Stimulated activated CD8-positive, alpha-beta memory T cell treated with anti-CD3 and anti-CD28 coated beads, Interleukin-7, amount 100 ng/mL, for 48 hours (primary cell): ENCODE measurements at regions not wholly inside any gene's neighbourhood (a gene's known extent, or its start where the extent isn't known, plus 50 kb on each side); places are given as distances from the start of the nearest gene placed in this dataset.

Source experiments
- DNase-seq, 2 donors: peaks; one replicate each; pipeline ENCODE4 v3.0.0-alpha.2; 2020; ENCODE audit warnings: low read depth in 1 of 2; ENCODE audit errors: extremely low read depth in 1 of 2

- no peak for DNase-seq
These were observed 78.4 kb downstream of the RNASET2 start for GRCh38 chr6:166877906-166878305.

GRCh38 chr6:166877349-166877748, 79.0 kb downstream of the RNASET2 start:
- no peak for DNase-seq

GRCh38 chr6:166872531-166873009, 83.8 kb downstream of the RNASET2 start:
- no peak for DNase-seq

GRCh38 chr6:166870602-166871208, 85.6 kb downstream of the RNASET2 start:
- DNase-seq: no peak

- DNase-seq: no peak
These were observed 89.3 kb downstream of the RNASET2 start for GRCh38 chr6:166866839-166867637.

- no peak for DNase-seq
These were observed 92.0 kb downstream of the RNASET2 start for GRCh38 chr6:166864333-166864732.

GRCh38 chr6:166862978-166863530, 93.3 kb downstream of the RNASET2 start:
- no peak for DNase-seq

GRCh38 chr6:166862287-166862977, 93.9 kb downstream of the RNASET2 start:
- no peak for DNase-seq

GRCh38 chr6:166861961-166862286, 94.4 kb downstream of the RNASET2 start:
- no peak for DNase-seq

GRCh38 chr6:166861304-166861703, 95.0 kb downstream of the RNASET2 start:
- DNase-seq: no peak

- DNase-seq: no peak
These were observed 96.0 kb downstream of the RNASET2 start for GRCh38 chr6:166860392-166860791.

GRCh38 chr6:166855416-166855815, 100.9 kb downstream of the RNASET2 start:
- no peak for DNase-seq

- no peak for DNase-seq
These were observed 102.7 kb downstream of the RNASET2 start for GRCh38 chr6:166853371-166854325.

- no peak for DNase-seq
These were observed 103.8 kb downstream of the RNASET2 start for GRCh38 chr6:166852451-166852975.

- no peak for DNase-seq
These were observed 104.4 kb downstream of the RNASET2 start for GRCh38 chr6:166851911-166852310.

- no peak for DNase-seq
These were observed 104.9 kb downstream of the RNASET2 start for GRCh38 chr6:166851426-166851825.

- no peak for DNase-seq
These were observed 105.7 kb downstream of the RNASET2 start for GRCh38 chr6:166850677-166851076.

GRCh38 chr6:166849749-166850183, 106.6 kb downstream of the RNASET2 start:
- no peak for DNase-seq

GRCh38 chr6:166848979-166849748, 107.2 kb downstream of the RNASET2 start:
- DNase-seq: no peak
